Ishikawa (cell line): ENCODE measurements at regions not wholly inside any gene's neighbourhood (a gene's known extent, or its start where the extent isn't known, plus 50 kb on each side); places are given as distances from the start of the nearest gene placed in this dataset.
A peak's percentile ranks its signal among the peaks of the same experiment; 100 is the strongest.

Experiments used
- CEBPB ChIP-seq: IDR thresholded peaks from 2 replicates; pipeline ENCODE4 v1.6.1; 2012
- CREB1 ChIP-seq: IDR thresholded peaks from 2 replicates; pipeline ENCODE4 v1.6.1; 2012; ENCODE audit warnings: low read depth
- EGR1 ChIP-seq: IDR thresholded peaks from 2 replicates; pipeline ENCODE4 v1.6.1; 2012
- EP300 ChIP-seq: IDR thresholded peaks from 2 replicates; pipeline ENCODE4 v1.6.1; 2012; ENCODE audit warnings: borderline replicate concordance
- NFIC ChIP-seq: IDR thresholded peaks from 2 replicates; pipeline ENCODE4 v1.6.1; 2012
- RAD21 ChIP-seq: IDR thresholded peaks from 2 replicates; pipeline ENCODE4 v1.6.1; 2012; ENCODE audit warnings: low read depth
- TAF1 ChIP-seq: IDR thresholded peaks from 2 replicates; pipeline ENCODE4 v1.6.1; 2012; ENCODE audit warnings: low read depth, mild to moderate bottlenecking
- TCF12 ChIP-seq: IDR thresholded peaks from 2 replicates; pipeline ENCODE4 v1.6.1; 2012; ENCODE audit warnings: low read depth
- TEAD4 ChIP-seq: IDR thresholded peaks from 2 replicates; pipeline ENCODE4 v1.6.1; 2012
- TF ChIP-seq, protein P1 (sequence below): IDR thresholded peaks from 2 replicates; pipeline ENCODE4 v1.6.1; 2012
- TF ChIP-seq, protein P2 (sequence below): IDR thresholded peaks from 2 replicates; pipeline ENCODE4 v1.6.1; 2012
- TF ChIP-seq, protein P3 (sequence below): IDR thresholded peaks from 2 replicates; pipeline ENCODE4 v1.6.1; 2012; ENCODE audit warnings: low read depth, mild to moderate bottlenecking

DNA sequence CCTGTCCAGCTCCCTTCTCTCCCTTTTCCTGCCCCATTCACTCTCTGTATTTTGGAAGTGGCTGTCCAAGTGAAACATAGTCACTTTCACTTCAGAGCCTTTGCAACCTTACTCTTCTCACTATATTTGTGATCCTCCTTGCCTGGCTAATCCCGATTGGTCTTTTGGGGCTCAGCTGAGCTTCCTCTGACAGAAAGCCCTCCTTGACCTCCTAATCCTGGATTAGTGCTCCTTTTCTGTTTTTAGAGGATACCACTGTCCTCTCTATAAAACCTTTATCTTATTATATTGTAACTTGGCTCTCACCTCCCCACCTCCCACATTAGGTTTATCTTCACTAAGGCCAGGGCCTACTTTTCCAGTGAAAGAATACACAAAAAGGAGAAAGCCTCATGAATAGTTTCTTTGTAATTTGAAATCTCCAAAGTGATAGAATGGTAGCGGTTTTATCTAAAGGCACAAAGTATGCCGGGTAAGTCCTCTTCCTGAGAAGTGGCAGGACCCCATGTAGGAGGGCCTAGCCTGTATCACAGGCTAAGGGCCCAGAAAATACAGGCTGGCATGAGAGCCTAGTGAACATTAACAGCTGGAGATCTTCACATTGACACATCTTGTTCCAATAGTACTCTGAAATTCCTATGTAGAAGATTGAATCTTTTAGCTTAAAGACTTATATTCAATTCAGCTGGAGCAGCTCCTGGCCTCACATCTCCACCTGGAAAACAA lies 83.1 kb upstream of the GAREM1 start:
- TF ChIP-seq EGR1 = no peak
- TF ChIP-seq NFIC = no peak
- TF ChIP-seq, protein P1, sequence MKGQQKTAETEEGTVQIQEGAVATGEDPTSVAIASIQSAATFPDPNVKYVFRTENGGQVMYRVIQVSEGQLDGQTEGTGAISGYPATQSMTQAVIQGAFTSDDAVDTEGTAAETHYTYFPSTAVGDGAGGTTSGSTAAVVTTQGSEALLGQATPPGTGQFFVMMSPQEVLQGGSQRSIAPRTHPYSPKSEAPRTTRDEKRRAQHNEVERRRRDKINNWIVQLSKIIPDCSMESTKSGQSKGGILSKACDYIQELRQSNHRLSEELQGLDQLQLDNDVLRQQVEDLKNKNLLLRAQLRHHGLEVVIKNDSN = no peak
- no peak for TF ChIP-seq TEAD4
- TF ChIP-seq, protein P2, sequence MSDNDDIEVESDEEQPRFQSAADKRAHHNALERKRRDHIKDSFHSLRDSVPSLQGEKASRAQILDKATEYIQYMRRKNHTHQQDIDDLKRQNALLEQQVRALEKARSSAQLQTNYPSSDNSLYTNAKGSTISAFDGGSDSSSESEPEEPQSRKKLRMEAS = no peak
- TF ChIP-seq RAD21 = no peak
- TF ChIP-seq, protein P3, sequence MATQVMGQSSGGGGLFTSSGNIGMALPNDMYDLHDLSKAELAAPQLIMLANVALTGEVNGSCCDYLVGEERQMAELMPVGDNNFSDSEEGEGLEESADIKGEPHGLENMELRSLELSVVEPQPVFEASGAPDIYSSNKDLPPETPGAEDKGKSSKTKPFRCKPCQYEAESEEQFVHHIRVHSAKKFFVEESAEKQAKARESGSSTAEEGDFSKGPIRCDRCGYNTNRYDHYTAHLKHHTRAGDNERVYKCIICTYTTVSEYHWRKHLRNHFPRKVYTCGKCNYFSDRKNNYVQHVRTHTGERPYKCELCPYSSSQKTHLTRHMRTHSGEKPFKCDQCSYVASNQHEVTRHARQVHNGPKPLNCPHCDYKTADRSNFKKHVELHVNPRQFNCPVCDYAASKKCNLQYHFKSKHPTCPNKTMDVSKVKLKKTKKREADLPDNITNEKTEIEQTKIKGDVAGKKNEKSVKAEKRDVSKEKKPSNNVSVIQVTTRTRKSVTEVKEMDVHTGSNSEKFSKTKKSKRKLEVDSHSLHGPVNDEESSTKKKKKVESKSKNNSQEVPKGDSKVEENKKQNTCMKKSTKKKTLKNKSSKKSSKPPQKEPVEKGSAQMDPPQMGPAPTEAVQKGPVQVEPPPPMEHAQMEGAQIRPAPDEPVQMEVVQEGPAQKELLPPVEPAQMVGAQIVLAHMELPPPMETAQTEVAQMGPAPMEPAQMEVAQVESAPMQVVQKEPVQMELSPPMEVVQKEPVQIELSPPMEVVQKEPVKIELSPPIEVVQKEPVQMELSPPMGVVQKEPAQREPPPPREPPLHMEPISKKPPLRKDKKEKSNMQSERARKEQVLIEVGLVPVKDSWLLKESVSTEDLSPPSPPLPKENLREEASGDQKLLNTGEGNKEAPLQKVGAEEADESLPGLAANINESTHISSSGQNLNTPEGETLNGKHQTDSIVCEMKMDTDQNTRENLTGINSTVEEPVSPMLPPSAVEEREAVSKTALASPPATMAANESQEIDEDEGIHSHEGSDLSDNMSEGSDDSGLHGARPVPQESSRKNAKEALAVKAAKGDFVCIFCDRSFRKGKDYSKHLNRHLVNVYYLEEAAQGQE = no peak
- TF ChIP-seq CREB1 = no peak
- TF ChIP-seq TCF12 = no peak

DNA sequence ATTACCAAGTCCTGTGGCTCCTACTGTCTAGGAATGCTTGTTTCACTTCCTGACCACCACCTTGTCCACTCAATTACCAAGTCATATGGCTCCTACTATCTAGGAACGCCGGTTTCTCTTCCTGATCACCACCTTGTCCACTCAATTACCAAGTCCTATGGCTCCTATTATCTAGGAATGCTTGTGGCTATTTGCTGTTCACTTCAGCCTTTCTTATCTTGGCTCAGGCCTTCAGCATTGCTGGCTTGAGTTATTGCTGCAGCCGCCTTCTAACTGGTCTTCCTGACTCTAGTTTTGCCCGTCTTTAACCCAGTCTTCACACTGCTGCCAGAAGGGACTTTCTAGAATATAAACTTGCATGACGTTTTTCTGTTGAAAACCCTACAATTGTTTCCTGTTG lies 82.5 kb upstream of the GAREM1 start:
- TF ChIP-seq, protein P1 = no peak
- TF ChIP-seq CEBPB (no peak), TCF12 (no peak)
- TF ChIP-seq, protein P2 = no peak

DNA sequence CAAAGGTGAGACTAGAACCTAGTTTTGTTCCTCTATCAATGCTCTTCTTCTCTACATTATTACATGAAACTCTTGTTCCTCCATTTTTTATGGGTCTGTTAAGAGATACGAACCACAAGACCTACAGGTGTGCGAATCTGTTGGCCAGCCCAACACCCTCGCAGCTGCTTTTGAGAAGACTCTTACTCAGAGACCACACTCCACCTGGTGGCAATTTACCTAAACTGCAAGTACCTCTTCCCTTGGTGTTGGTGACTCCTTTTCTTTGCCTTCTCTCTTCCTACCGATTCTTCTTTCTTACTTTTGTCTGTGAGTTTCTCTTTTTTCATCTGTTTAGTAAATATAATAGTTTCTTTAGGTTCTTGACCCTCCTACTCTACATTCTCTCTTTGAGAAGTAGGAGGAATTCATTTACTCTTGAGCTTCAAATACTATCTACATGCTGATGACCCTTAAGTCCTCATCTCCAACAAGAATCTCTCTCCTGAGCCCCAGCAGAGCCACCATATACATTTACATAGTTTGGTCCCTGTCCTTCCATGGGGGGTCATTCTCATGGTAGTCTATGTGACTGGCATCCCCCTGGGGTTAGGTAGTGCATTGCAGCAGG lies 81.8 kb upstream of the GAREM1 start:
- peak; percentile 93 for TF ChIP-seq RAD21
- TF ChIP-seq, protein P3 = no peak

DNA sequence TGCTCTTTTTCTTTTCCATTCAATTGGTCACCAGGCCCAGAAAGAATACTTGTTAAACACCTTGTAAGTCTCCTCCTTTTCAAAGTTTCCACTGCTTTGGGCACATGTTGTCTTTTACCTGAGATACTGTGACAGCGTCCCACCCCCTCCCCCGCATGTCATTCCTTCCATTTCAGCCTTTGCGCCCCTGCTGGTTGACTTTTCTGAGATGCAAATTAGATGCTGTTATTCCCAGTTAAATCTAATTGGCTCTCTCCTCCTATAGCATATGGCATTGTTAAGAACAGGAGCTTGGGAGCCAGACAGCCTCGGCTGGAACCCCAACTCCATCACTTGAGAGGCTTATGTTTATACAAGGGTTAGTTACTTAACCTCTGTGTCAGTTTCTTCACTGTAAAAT lies 80.3 kb upstream of the GAREM1 start:
- TF ChIP-seq TCF12 (no peak), TAF1 (no peak), EP300 (no peak)
- TF ChIP-seq, protein P1 = no peak

DNA sequence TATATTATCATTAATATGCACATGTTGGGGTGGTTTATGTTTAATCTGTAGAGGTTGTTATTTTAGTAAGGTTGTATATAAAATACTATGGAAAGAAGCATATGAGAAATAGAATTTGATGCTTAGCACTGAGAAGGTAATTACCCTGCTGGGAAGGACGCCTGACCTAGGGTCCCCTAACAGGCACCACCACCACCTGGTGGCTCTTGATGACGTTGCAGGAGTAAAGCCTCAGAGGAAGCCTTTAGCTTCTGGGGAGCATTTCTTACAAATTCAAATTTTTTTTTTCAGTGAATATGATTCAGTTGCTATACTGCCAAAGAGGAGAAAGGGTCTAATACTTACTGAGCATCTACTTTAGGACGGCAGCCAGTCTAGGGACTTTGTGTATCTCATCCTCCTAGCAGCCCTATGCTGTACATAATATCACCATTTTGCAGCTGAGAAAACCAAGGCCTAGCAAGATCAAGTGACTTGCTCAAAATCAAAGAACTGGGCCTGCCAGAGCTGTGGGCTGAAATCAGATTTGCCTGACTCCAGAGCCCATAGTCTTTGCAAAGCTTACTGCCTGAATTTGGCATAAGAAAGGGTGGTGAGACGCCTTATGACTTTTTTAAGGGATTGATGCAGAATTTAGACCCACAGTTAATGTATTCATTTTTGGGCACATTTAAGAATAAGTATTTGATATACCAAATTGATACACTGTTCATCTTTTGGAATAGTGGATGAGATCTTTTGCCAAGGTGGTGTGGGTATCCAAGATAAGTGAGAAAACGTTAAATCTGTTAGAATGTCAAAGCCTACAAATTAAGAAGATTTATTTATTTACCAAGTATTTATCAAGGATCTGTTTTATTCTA lies 78.8 kb upstream of the GAREM1 start:
- TF ChIP-seq RAD21 (peak; percentile 88), EP300 (no peak), EGR1 (no peak), TEAD4 (no peak)
- TF ChIP-seq, protein P2 = no peak

DNA sequence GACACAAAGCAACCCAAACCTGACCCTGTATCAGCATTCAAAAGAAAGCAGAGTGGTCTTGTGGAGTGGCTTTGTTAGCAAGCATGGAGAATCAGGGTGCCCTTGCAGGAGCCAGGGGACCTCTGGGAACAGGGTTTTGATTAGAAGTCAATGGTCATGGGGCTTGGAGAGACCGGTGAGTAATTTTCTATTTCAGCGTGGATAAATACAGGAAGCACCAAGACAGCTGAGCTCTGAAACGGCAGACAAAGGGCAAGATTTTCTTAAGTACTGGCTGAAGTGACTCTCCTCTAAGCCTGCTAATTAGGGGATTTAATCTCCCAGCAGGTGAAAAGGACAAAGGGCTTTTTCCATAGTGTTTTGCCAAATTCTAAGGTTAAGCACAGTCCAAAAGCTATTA lies 78.0 kb upstream of the GAREM1 start:
- TF ChIP-seq NFIC (peak; percentile 65), TEAD4 (no peak; the same call in 1 of the 2 replicates), EP300 (peak; percentile 22; the same call in 1 of the 2 replicates)
